HepG2 (cell line): ENCODE measurements at regions not wholly inside any gene's neighbourhood (a gene's known extent, or its start where the extent isn't known, plus 50 kb on each side); places are given as distances from the start of the nearest gene placed in this dataset.

ENCODE experiments used
- ATAC-seq: fragments of 200-7000 bp; cut with Tn5 transposase; 3 replicates; pipeline ENCODE4 v1.9.1; 2020; ENCODE audit warnings: mild to moderate bottlenecking, moderate library complexity
- BruUV-seq: library from RNA; stranded (reverse); fragments of 400-500 nt; replicated peaks from 2 replicates; lab custom pipeline; 2021; lab: Mats Ljungman, UMichigan
- CTCF ChIA-PET: fragments of 300-600 bp; formaldehyde crosslinking; extraction: SDS; loops from one replicate; lab custom pipeline; 2021; ENCODE audit warnings: low total read pairs, inconsistent platforms, low intra/inter-chr PET ratio; lab: Yijun Ruan, JAX
- POLR2A ChIA-PET: fragments of 350-600 bp; sonication (Branson Sonifier 250); formaldehyde crosslinking; loops from one replicate; lab custom pipeline; 2020; ENCODE audit warnings: antibody characterized with exemption, inconsistent platforms; lab: Yijun Ruan, JAX
- DNase-seq: peaks from one replicate; pipeline ENCODE4 v3.0.0-alpha.2; 2015; ENCODE audit warnings: low spot score
- FAIRE-seq: peaks from 3 replicates; lab custom pipeline; 2011; peaks lifted over from hg19 to GRCh38; lab: Jason Lieb, UNC
- H2AFZ ChIP-seq: one replicate; pipeline ENCODE4 v1.6.1; 2011; ENCODE audit warnings: low read length, inconsistent platforms
- H3K27ac ChIP-seq: fragments of 300-600 bp; 3 replicates; pipeline ENCODE4 v1.8.0; 2011; ENCODE audit warnings: mixed run types, mild to moderate bottlenecking, mixed read lengths, low read length, inconsistent platforms; ENCODE audit not compliant: insufficient read depth; ENCODE audit errors: extremely low read length
- H3K27me3 ChIP-seq, 2 experiments: fragments of 200-600 bp in 1 of 2; 2 replicates in 1 of 2; 3 replicates in 1 of 2; pipeline versions ENCODE4 v1.6.0 to v1.8.0; 2011; ENCODE audit warnings: low read length in 2 of 2, mild to moderate bottlenecking in 2 of 2, moderate library complexity in 2 of 2, inconsistent platforms in 1 of 2; ENCODE audit not compliant: insufficient read depth in 2 of 2, control insufficient read depth in 1 of 2
- H3K36me3 ChIP-seq, 2 experiments: fragments of 200-600 bp in 1 of 2; replicated peaks in 1 of 2; 2 replicates in 1 of 2; 3 replicates in 1 of 2; pipeline versions ENCODE4 v1.5.1 to v1.8.0; 2011; ENCODE audit warnings: low read length in 2 of 2, inconsistent platforms in 1 of 2; ENCODE audit not compliant: insufficient read depth in 2 of 2, control insufficient read depth in 1 of 2
- H3K4me1 ChIP-seq: 2 replicates; pipeline ENCODE4 v1.5.1; 2012; ENCODE audit warnings: low read length, inconsistent platforms; ENCODE audit not compliant: insufficient read depth
- H3K4me2 ChIP-seq: 2 replicates; pipeline ENCODE4 v1.6.0; 2011; ENCODE audit warnings: low read depth, low read length, inconsistent platforms
- H3K4me3 ChIP-seq, 3 experiments: fragments of 200-600 bp in 1 of 3; sonication (generic), shearing (Covaris generic) in 1 of 3; replicated peaks in 1 of 3; 2 replicates each; pipeline ENCODE4 v1.5.1; 2011 to 2016; ENCODE audit warnings: low read length in 3 of 3, inconsistent platforms in 2 of 3, low read depth in 2 of 3, mild to moderate bottlenecking in 2 of 3, control low read depth in 1 of 3, mixed read lengths in 1 of 3; ENCODE audit not compliant: insufficient read depth in 1 of 3
- H3K79me2 ChIP-seq: one replicate; pipeline ENCODE4 v1.6.1; 2011; ENCODE audit warnings: low read length, inconsistent platforms; ENCODE audit not compliant: insufficient read depth
- H3K9ac ChIP-seq: 2 replicates; pipeline ENCODE4 v1.6.0; 2011; ENCODE audit warnings: mild to moderate bottlenecking, low read depth, low read length, inconsistent platforms; ENCODE audit not compliant: insufficient read depth
- H3K9me3 ChIP-seq: 2 replicates; pipeline ENCODE4 v1.5.1; 2012; ENCODE audit warnings: mild to moderate bottlenecking, low read length
- H4K20me1 ChIP-seq: 2 replicates; pipeline ENCODE4 v1.6.0; 2011; ENCODE audit warnings: inconsistent platforms, mild to moderate bottlenecking, low read length, moderate library complexity; ENCODE audit not compliant: insufficient read depth
- ATM ChIP-seq: fragments of 450-650 bp; IDR thresholded peaks from 2 replicates; pipeline ENCODE4 v1.7.1; 2017; ENCODE audit warnings: mild to moderate bottlenecking, borderline replicate concordance
- CHD2 ChIP-seq: IDR thresholded peaks from 2 replicates; pipeline ENCODE4 v1.6.1; 2011; ENCODE audit warnings: low read depth, low read length, improper control_type of control experiment
- FOXO1 ChIP-seq: sonication (generic); formaldehyde crosslinking; IDR thresholded peaks from 2 replicates; pipeline ENCODE4 v1.4.0; 2020; ENCODE audit warnings: missing genetic modification reagents
- GABPB1 ChIP-seq: IDR thresholded peaks from 2 replicates; pipeline ENCODE4 v1.6.1; 2016; ENCODE audit warnings: mild to moderate bottlenecking, missing genetic modification reagents, moderate library complexity, missing compliant biosample characterization
- GTF2F1 ChIP-seq: fragments of 150-350 bp; IDR thresholded peaks from 2 replicates; pipeline ENCODE4 v1.6.1; 2014; ENCODE audit warnings: low read length
- KDM1A ChIP-seq: IDR thresholded peaks from 2 replicates; pipeline ENCODE4 v1.6.1; 2016; ENCODE audit warnings: missing compliant biosample characterization
- KLF11 ChIP-seq: IDR thresholded peaks from 2 replicates; pipeline ENCODE4 v1.6.1; 2016; ENCODE audit warnings: missing compliant biosample characterization
- MBD4 ChIP-seq: IDR thresholded peaks from 2 replicates; pipeline ENCODE4 v1.6.1; 2012; ENCODE audit warnings: low read length, inconsistent platforms, borderline replicate concordance
- MED8 ChIP-seq: sonication (generic); formaldehyde crosslinking; IDR thresholded peaks from 2 replicates; pipeline ENCODE4 v1.8.1; 2023; ENCODE audit warnings: mild to moderate bottlenecking, missing genetic modification reagents; ENCODE audit not compliant: insufficient replicate concordance
- NCOR1 ChIP-seq: fragments of 200-600 bp; sonication (generic); IDR thresholded peaks from 2 replicates; pipeline ENCODE4 v1.7.0; 2017; ENCODE audit warnings: antibody characterized with exemption, low read length, borderline replicate concordance
- NFATC3 ChIP-seq: sonication (generic); formaldehyde crosslinking; IDR thresholded peaks from 2 replicates; pipeline ENCODE4 v1.5.1; 2020; ENCODE audit warnings: mild to moderate bottlenecking, missing genetic modification reagents
- NR2C2 ChIP-seq: sonication (generic); formaldehyde crosslinking; IDR thresholded peaks from 2 replicates; pipeline ENCODE4 v1.4.0; 2020; ENCODE audit warnings: missing genetic modification reagents, mild to moderate bottlenecking, moderate library complexity, borderline replicate concordance
- NRL ChIP-seq: sonication (generic); formaldehyde crosslinking; IDR thresholded peaks from 2 replicates; pipeline ENCODE4 v1.5.0; 2020; ENCODE audit warnings: missing genetic modification reagents, mild to moderate bottlenecking, moderate library complexity, borderline replicate concordance
- SIN3A ChIP-seq: IDR thresholded peaks from 2 replicates; pipeline ENCODE4 v1.6.1; 2011; ENCODE audit warnings: low read depth, mild to moderate bottlenecking, control low read depth, low read length, borderline replicate concordance
- TSC22D2 ChIP-seq: sonication (generic); formaldehyde crosslinking; IDR thresholded peaks from 2 replicates; pipeline ENCODE4 v1.5.1; 2020; ENCODE audit warnings: missing genetic modification reagents, mild to moderate bottlenecking, borderline replicate concordance
- YEATS2 ChIP-seq: sonication (generic); formaldehyde crosslinking; IDR thresholded peaks from 2 replicates; pipeline ENCODE4 v1.4.0; 2020; ENCODE audit warnings: missing genetic modification reagents, borderline replicate concordance
- ZFP36L1 ChIP-seq: sonication (generic); formaldehyde crosslinking; IDR thresholded peaks from 2 replicates; pipeline ENCODE4 v1.8.0; 2022; ENCODE audit warnings: mild to moderate bottlenecking, missing genetic modification reagents, moderate library complexity
- ZKSCAN8 ChIP-seq: IDR thresholded peaks from 2 replicates; pipeline ENCODE4 v1.6.1; 2016; ENCODE audit warnings: borderline replicate concordance, missing genetic modification reagents, missing compliant biosample characterization
- ZNF256 ChIP-seq: sonication (generic); formaldehyde crosslinking; conservative IDR thresholded peaks from 2 replicates; pipeline ENCODE4 v1.4.0; 2020; ENCODE audit warnings: missing genetic modification reagents
- ZNF552 ChIP-seq: sonication (generic); formaldehyde crosslinking; IDR thresholded peaks from 2 replicates; pipeline ENCODE4 v1.9.0; 2022; ENCODE audit warnings: missing genetic modification reagents, mild to moderate bottlenecking, borderline replicate concordance
- ZNF616 ChIP-seq: sonication (generic); formaldehyde crosslinking; IDR thresholded peaks from 2 replicates; pipeline ENCODE4 v1.5.0; 2020; ENCODE audit warnings: low read depth, mild to moderate bottlenecking, missing genetic modification reagents
- WGBS: methylation state at CpG from one replicate; pipeline ENCODE4 v1.1.6; 2017; ENCODE audit warnings: low lambda C conversion rate; 5-methylcytosine and 5-hydroxymethylcytosine counted together
- in situ Hi-C: cut with HindIII; loops from 2 replicates; pipeline ENCODE4 v1.10.0; 2017; ENCODE audit warnings: low pct_unique_long_range_greater_than_20kb; ENCODE audit not compliant: extremely low pct_ligation_motif_present
- intact Hi-C: fragments of 100-400 bp; cut with micrococcal nuclease; formaldehyde crosslinking; loops from one replicate; pipeline ENCODE4 v1.10.0; 2022; ENCODE audit not compliant: unreplicated experiment
- TF ChIP-seq, protein P1 (sequence below): sonication (generic); formaldehyde crosslinking; IDR thresholded peaks from 2 replicates; pipeline ENCODE4 v1.8.1; 2023; ENCODE audit warnings: missing genetic modification reagents, inconsistent platforms, borderline replicate concordance
- TF ChIP-seq, protein P2 (sequence below): IDR thresholded peaks from 2 replicates; pipeline ENCODE4 v1.6.1; 2016; ENCODE audit warnings: missing genetic modification reagents, missing compliant biosample characterization

GRCh38 chr5:42235241-42235640 lies 188.0 kb upstream of the GHR start:
- Histone ChIP-seq H3K9me3 (no peaks in the 10 kb centered on the region), H3K4me1 (no peaks in the 10 kb centered on the region), H3K4me2 (no peak overlapping the region), H3K4me3 (no peak overlapping the region), H2AFZ (no peak overlapping the region), H3K27ac (no peak overlapping the region), H3K9ac (no peak overlapping the region), H3K79me2 (no peaks in the 10 kb centered on the region), H4K20me1 (no peaks in the 10 kb centered on the region), H3K36me3 (no peaks in the 10 kb centered on the region), H3K27me3 (no peaks in the 10 kb centered on the region; a peak in 1 of 5 replicates)
- intact Hi-C loops (no loop called here), in situ Hi-C loops (no loop called here)
- ATAC-seq (no peak), FAIRE-seq (no peak), DNase-seq (no peak)
- CTCF ChIA-PET, result no interaction called here
- BruUV-seq, result no TSS peak
- POLR2A ChIA-PET, result no interaction called here
- TF ChIP-seq ZNF552 (no peak), YEATS2 (CRISPR knock-in tag) (no peak), ZFP36L1 (CRISPR knock-in tag) (no peak), CHD2 (no peak), NR2C2 (no peak), GTF2F1 (no peak), ZNF616 (no peak)
- TF ChIP-seq, protein P1, sequence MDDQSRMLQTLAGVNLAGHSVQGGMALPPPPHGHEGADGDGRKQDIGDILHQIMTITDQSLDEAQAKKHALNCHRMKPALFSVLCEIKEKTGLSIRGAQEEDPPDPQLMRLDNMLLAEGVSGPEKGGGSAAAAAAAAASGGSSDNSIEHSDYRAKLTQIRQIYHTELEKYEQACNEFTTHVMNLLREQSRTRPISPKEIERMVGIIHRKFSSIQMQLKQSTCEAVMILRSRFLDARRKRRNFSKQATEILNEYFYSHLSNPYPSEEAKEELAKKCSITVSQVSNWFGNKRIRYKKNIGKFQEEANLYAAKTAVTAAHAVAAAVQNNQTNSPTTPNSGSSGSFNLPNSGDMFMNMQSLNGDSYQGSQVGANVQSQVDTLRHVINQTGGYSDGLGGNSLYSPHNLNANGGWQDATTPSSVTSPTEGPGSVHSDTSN (CRISPR knock-in tag), result no peak

DNA sequence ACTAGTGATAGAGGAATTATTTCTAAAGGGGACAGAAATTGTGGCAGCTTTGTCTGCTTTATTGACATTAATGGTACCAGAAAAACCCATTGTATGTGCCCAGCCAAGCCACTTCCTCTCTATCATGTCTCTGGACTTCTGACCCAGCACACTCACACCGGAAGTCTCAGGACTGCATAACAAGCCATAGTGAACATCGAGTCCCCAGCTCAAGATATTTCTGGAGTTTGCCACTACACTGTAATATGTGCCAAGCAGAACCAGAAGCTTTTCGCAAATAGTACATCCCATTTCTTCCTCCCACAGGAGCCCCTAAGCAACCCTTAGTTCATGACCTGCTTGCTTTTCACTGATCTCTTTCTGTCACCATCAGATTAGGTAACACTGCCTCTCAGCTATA lies 187.4 kb upstream of the GHR start:
- DNase-seq, result no peak
- intact Hi-C loops, result no loop called here
- WGBS, result 10% methylated on average over 3 of the region's 3 CpGs
- FAIRE-seq, result no peak
- no peaks in the 10 kb centered on the region for H3K4me1 ChIP-seq
- POLR2A ChIA-PET, result no interaction called here
- in situ Hi-C loops, result no loop called here
- no peak overlapping the region for H3K4me3 ChIP-seq
- no TSS peak for BruUV-seq
- ATAC-seq, result no peak
- H3K79me2 ChIP-seq, result no peaks in the 10 kb centered on the region
- H3K27me3 ChIP-seq, result no peaks in the 10 kb centered on the region; a peak in 1 of 5 replicates
- no peak overlapping the region for H2AFZ ChIP-seq
- CTCF ChIA-PET, result no interaction called here
- no peak overlapping the region for H3K9ac ChIP-seq
- H3K27ac ChIP-seq, result no peak overlapping the region
- H3K36me3 ChIP-seq, result no peaks in the 10 kb centered on the region
- H4K20me1 ChIP-seq, result no peaks in the 10 kb centered on the region
- H3K9me3 ChIP-seq, result no peaks in the 10 kb centered on the region
- no peak overlapping the region for H3K4me2 ChIP-seq
- TF ChIP-seq KDM1A (CRISPR knock-in tag) (no peak), GABPB1 (CRISPR knock-in tag) (no peak), ATM (no peak), NCOR1 (no peak), ZNF256 (CRISPR knock-in tag) (no peak), MED8 (CRISPR knock-in tag) (no peak), KLF11 (no peak), ZKSCAN8 (CRISPR knock-in tag) (no peak), SIN3A (no peak), TSC22D2 (CRISPR knock-in tag) (no peak), MBD4 (no peak), NFATC3 (CRISPR knock-in tag) (no peak), NRL (CRISPR knock-in tag) (no peak), FOXO1 (CRISPR knock-in tag) (no peak)
- TF ChIP-seq, protein P2, sequence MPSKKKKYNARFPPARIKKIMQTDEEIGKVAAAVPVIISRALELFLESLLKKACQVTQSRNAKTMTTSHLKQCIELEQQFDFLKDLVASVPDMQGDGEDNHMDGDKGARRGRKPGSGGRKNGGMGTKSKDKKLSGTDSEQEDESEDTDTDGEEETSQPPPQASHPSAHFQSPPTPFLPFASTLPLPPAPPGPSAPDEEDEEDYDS (CRISPR knock-in tag), result no peak
